ENCODE measurements at regions not wholly inside any gene's neighbourhood (a gene's known extent, or its start where the extent isn't known, plus 50 kb on each side); places are given as distances from the start of the nearest gene placed in this dataset.
A peak's percentile ranks its signal among the peaks of the same experiment; 100 is the strongest.

- Histone ChIP-seq H3K4me1 (peaks cover 5% of the 10 kb centered on the region), H3K27ac (no peak overlapping the region), H3K9me3 (no peaks in the 10 kb centered on the region), H3K36me3 (ENCODE audit: low read depth, missing control alignments) (no peaks in the 10 kb centered on the region), H3K4me3 (peak overlapping the region; percentile 15 to 20), H3K27me3 (no peaks in the 10 kb centered on the region)
- TF ChIP-seq CTCF (IDR thresholded peaks at IDR 0.05) (no peak), POLR2A (IDR thresholded peaks at IDR 0.05) (no peak)
- DNase-seq, result peak; percentile 69
- 69 to 78% methylated on average over 3 of the region's 3 CpGs for WGBS, 2 donors
- intact Hi-C loops (cut with DNase I; ENCODE audit: low total_unique reads), result no loop called here
Measured at GRCh38 chr5:173463207-173463606, 135.0 kb upstream of the STC2 start.

- DNase-seq, result no peak
- WGBS, 2 donors, result 51 to 70% methylated on average over 10 of the region's 10 CpGs
- Histone ChIP-seq H3K9me3 (no peaks in the 10 kb centered on the region), H3K27ac (no peak overlapping the region), H3K27me3 (no peaks in the 10 kb centered on the region), H3K36me3 (ENCODE audit: low read depth, missing control alignments) (no peaks in the 10 kb centered on the region), H3K4me3 (no peak overlapping the region), H3K4me1 (peaks cover 5% of the 10 kb centered on the region)
- TF ChIP-seq POLR2A (IDR thresholded peaks at IDR 0.05) (no peak), CTCF (IDR thresholded peaks at IDR 0.05) (no peak)
- intact Hi-C loops (cut with DNase I; ENCODE audit: low total_unique reads), result no loop called here
Measured at GRCh38 chr5:173458828-173459609, 130.8 kb upstream of the STC2 start.

- H3K9me3 ChIP-seq, result no peaks in the 10 kb centered on the region
- no peaks in the 10 kb centered on the region for H3K27me3 ChIP-seq
- H3K27ac ChIP-seq, result no peak overlapping the region
- no peak overlapping the region for H3K4me3 ChIP-seq
- H3K36me3 ChIP-seq (ENCODE audit: low read depth, missing control alignments), result no peaks in the 10 kb centered on the region
- 79 to 83% methylated on average over 5 of the region's 5 CpGs for WGBS, 2 donors
- intact Hi-C loops (cut with DNase I; ENCODE audit: low total_unique reads), result no loop called here
- no peak for DNase-seq
- H3K4me1 ChIP-seq, result peaks cover 5% of the 10 kb centered on the region
- TF ChIP-seq POLR2A (IDR thresholded peaks at IDR 0.05) (no peak), CTCF (IDR thresholded peaks at IDR 0.05) (no peak)
Measured at GRCh38 chr5:173457482-173457881, 129.3 kb upstream of the STC2 start.

GRCh38 chr5:173456751-173457171 is 128.5 kb upstream of the STC2 start:
- H3K36me3 ChIP-seq (ENCODE audit: low read depth, missing control alignments), result no peaks in the 10 kb centered on the region
- peaks cover 5% of the 10 kb centered on the region for H3K4me1 ChIP-seq
- no peak for DNase-seq
- H3K27me3 ChIP-seq, result no peaks in the 10 kb centered on the region
- intact Hi-C loops (cut with DNase I; ENCODE audit: low total_unique reads), result no loop called here
- H3K27ac ChIP-seq, result no peak overlapping the region
- no peaks in the 10 kb centered on the region for H3K9me3 ChIP-seq
- TF ChIP-seq CTCF (IDR thresholded peaks at IDR 0.05) (no peak), POLR2A (IDR thresholded peaks at IDR 0.05) (no peak)
- WGBS, 2 donors, result 84 to 85% methylated on average over 5 of the region's 5 CpGs
- no peak overlapping the region for H3K4me3 ChIP-seq

GRCh38 chr5:173456181-173456580 is 128.0 kb upstream of the STC2 start:
- 85 to 90% methylated on average over 4 of the region's 4 CpGs for WGBS, 2 donors
- Histone ChIP-seq H3K27me3 (no peaks in the 10 kb centered on the region), H3K27ac (no peak overlapping the region), H3K9me3 (no peaks in the 10 kb centered on the region), H3K36me3 (ENCODE audit: low read depth, missing control alignments) (no peaks in the 10 kb centered on the region), H3K4me1 (peaks cover under 1% of the 10 kb centered on the region), H3K4me3 (no peak overlapping the region)
- TF ChIP-seq CTCF (IDR thresholded peaks at IDR 0.05) (no peak), POLR2A (IDR thresholded peaks at IDR 0.05) (no peak)
- DNase-seq, result no peak
- intact Hi-C loops (cut with DNase I; ENCODE audit: low total_unique reads), result no loop called here
